NAMALWA (cell line): ENCODE measurements at regions not wholly inside any gene's neighbourhood (a gene's known extent, or its start where the extent isn't known, plus 50 kb on each side); places are given as distances from the start of the nearest gene placed in this dataset.

Experiments used
- DNase-seq: peaks from one replicate; pipeline ENCODE4 v3.0.0-alpha.2; 2015; ENCODE audit warnings: low spot score

DNA sequence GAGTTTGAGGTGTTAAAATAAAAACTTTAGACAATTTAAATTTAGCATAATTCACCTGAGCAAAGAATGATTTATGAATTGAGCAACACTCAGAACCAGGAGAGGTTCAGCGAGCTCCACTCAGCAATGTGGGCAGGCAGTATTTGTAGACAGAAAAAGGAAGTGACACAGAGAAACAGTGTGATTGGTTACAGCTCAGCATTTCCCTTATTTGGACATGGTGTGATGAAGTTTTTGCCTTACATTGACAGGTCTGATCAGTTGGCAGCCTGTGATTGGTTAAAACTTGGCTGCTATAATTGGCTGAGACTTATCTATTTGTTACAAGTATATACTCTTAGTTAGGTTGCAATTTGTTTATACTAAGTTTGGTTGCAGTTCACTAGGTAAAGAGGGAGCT, 621.2 kb upstream of the PRMT6 start:
- peak; percentile 52 for DNase-seq

GRCh38 chr1:106439475-106439874, 617.0 kb upstream of the PRMT6 start:
- DNase-seq = no peak

GRCh38 chr1:106447466-106447865, 609.0 kb upstream of the PRMT6 start:
- DNase-seq = no peak

- no peak for DNase-seq
Measured at GRCh38 chr1:106456832-106457231, 599.6 kb upstream of the PRMT6 start.

- DNase-seq = no peak
Measured at GRCh38 chr1:106457368-106457767, 599.1 kb upstream of the PRMT6 start.

GRCh38 chr1:106458866-106459265, 597.6 kb upstream of the PRMT6 start:
- DNase-seq = no peak

DNA sequence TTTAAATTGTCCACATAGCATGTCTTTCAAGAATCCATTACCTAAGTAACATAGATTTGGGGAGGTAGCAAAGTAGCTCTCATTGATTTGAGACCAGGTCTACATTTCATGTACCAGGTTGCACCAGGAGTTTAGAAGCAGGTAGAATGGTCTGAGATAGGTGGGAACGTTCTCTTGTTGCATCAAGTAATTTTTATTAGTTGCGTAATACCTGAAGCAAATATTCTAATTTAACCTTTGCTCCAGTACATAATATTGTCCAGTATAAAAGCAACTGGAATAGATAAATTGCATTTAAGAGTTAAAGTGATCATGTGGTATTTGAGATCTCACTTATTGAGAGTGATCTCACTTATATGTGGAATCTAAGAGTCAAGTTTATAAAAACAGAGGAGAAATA, 597.1 kb upstream of the PRMT6 start:
- no peak for DNase-seq

- DNase-seq = no peak
Measured at GRCh38 chr1:106465666-106466065, 590.8 kb upstream of the PRMT6 start.

DNA sequence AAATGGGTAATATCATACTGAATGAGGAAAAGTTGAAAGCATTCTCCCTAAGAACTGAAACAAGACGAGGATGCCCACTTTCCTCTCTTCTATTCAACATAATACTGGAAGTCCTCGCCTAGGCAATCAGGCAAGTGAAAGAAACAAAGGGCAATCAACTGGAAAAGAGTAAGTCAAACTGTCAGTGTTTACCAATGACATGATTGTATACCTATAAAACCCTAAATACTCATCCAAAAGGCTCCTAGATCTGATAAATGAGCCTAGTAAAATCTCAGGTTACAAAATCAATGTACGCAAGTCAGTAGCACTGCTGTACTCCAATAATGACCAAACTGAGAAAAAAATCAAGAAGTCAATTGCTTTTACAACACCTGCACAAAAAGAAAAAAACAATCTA, 575.8 kb upstream of the PRMT6 start:
- DNase-seq = no peak

DNA sequence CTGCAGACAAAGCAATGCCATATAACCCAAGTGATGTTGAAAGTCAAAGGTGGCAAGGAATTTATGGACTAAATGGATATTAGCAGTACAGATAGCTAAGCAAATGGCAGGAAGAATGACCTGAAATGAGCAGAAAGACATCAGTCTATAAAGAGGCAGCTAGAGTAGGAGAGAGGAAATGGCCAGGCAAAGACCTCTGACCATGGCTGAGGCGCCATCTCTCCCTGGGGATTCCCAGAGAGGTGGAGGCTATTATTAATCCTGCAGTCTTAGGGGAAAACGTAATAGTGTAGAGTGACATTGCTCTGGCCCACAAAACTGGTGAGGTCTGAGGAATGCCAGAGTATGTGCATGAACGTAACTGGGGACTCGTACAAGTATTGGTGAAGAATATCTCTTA, 563.6 kb upstream of the PRMT6 start:
- no peak for DNase-seq

DNA sequence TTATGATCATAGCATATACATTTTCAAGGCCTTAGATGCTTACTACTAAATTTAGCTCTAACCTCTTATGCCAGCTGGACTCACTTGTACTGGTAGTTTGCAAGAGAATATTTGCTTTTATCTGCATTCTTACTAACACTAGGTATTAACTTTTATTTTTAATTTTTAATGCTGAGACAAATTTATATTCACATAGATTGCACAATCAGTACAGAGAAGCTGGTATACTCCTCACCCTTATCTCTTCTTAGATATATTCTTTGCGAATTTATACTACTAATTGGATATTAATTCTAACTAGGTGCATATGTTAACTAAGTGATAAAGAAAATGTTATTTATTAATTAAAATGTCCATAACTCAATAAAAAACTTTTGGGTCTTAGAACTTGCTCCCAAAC, 561.8 kb upstream of the PRMT6 start:
- no peak for DNase-seq

DNA sequence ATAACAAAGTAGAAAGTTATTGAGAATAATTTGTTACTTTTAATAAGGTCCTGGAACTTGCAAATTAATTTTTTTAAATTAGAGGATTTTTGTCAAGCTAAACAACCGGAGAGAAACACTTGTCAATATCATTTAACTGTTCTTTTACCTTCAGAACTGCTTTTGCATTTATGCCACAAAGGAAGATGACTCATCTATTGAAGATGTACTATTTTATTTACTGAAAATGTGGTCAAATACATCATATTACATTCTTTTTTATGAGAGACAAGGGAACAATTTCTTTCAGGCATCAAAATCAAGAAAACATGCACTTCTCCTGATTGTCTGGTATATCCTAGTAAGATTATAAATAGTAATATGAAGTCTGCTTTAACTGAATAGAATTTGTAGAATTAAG, 558.2 kb upstream of the PRMT6 start:
- DNase-seq = no peak

DNA sequence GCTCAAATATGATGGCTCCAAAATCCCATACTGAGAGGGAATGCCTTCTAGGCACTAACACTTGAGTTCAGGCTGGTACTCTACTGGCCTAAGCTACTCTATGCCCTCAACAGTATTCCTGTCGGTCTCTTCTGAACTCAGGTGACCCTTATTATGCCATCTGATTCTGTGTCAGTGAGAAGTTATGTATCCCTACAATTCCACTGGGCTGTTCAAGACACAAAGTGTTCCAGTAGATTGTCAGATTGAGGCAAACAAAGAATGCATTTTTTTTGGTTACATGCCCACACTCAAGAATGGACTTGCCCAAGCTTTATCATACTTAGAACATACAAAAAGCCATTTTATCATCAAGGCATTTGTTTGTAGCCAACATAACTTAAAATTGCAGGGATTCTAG, 553.8 kb upstream of the PRMT6 start:
- no peak for DNase-seq

DNA sequence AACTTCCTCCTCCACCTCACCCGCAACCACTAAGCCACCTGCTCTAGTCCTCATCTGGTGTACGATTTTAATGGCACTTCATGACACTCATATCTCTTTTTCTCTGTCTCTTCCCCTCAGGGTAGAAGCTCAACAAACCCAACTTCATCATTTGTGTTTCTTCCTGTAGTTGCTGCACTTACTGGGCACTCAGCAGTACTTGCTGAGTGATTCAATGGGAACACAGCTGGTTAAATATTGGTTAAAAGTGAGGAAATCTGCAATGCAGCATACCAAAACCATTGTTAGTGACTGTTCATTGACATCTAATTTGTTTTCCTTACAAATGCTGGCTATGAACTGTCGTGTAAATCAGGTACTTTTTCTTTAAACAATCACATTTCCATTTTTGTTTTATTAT, 541.1 kb upstream of the PRMT6 start:
- no peak for DNase-seq

DNA sequence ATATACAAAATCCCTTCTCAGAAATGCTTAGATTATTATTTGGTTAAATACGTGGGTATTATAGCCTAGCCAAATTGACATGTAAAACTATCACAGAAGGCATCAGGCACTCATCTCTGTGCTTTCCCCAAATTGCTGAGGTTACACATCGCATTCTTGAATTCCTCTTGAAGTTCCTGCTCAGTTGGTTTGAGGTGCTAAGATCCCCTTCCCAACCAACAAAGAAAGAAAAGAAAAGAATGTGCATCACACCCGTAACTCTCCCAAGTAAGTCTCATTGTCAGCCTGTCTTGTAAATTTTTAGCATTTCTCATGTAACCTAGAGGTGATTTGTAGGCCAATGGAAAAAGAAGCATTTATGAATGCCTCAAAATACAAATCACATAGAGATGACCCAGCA, 539.2 kb upstream of the PRMT6 start:
- DNase-seq = no peak

- no peak for DNase-seq
Measured at GRCh38 chr1:106523497-106523896, 533.0 kb upstream of the PRMT6 start.

GRCh38 chr1:106524631-106525030, 531.8 kb upstream of the PRMT6 start:
- DNase-seq = no peak

DNA sequence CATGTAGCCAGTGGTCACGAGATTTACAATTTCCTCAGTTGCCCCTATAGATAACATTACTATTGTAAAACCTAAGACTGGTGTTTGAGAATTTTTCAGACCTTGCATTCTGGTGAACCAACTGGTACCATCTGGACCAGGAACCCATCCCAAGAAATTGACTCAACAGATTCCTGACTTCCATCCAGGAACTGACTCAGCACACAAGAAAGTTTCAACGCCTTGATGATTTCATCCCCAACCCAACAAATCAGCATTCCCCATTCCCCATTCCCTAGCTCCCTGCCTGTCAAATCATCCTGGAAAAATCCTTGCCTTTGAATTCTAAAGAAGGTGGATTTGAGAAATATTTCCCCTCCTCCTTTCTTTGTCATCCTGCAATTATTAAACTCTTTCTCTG, 529.8 kb upstream of the PRMT6 start:
- DNase-seq = no peak

DNA sequence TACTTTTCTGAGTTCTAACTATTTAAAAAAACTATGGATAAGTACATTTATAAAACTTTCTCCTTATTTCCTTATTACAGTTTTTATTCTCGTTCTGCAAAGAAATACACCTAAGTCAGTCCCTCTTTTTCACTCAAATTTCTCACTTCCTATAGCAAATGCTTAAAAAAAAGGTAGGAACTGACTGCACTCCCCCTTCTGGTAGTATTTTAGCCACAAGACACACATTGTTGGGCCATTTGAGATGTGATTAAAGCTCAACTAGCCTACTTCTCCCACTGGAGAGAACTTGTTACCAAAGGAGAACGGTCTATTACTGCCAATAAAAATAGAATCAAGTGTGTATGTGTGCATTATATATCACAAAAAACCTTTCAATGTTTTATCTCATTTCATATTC, 521.9 kb upstream of the PRMT6 start:
- DNase-seq = peak; percentile 17

DNA sequence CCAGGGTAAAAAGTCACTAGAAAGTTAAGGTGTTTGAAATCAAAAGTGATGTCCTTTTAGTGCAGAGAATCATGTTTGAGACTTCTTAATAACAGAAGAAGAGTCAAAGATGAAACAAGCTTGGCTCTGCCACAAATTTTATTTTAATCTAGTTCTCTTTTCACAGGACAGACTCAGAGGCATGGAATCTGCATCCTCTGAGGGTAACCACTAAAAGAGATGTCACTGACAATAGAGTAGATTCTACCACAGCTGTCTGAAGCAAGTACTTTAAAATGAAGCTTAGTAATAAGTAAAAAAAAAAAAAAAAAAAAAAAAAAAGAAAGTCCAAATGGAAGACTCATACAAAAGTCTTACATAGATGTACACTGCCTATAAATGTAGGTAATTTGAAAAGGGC, 519.7 kb upstream of the PRMT6 start:
- no peak for DNase-seq

- DNase-seq = no peak
Measured at GRCh38 chr1:106548726-106549125, 507.7 kb upstream of the PRMT6 start.

DNA sequence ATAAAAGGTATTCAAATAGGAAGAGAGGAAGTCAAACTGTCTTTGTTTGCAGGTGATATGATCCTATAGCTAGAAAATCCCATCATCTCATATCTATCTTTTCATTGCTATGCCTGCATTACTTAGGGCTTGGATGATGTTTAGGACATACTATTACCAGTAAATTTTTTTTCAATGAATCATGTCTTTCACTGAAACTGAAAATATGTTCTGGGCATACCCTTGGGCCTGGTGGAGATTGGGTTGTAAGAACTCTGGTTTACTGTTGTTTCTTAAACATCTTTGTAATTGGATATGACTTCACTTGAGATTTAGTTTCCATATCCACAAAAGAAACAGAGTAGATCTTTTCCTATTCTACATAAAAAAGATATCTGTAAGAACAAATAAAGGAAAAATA, 502.2 kb upstream of the PRMT6 start:
- DNase-seq = no peak

- no peak for DNase-seq
Measured at GRCh38 chr1:106555571-106555970, 500.9 kb upstream of the PRMT6 start.

- DNase-seq = no peak
Measured at GRCh38 chr1:106564192-106564591, 492.3 kb upstream of the PRMT6 start.

DNA sequence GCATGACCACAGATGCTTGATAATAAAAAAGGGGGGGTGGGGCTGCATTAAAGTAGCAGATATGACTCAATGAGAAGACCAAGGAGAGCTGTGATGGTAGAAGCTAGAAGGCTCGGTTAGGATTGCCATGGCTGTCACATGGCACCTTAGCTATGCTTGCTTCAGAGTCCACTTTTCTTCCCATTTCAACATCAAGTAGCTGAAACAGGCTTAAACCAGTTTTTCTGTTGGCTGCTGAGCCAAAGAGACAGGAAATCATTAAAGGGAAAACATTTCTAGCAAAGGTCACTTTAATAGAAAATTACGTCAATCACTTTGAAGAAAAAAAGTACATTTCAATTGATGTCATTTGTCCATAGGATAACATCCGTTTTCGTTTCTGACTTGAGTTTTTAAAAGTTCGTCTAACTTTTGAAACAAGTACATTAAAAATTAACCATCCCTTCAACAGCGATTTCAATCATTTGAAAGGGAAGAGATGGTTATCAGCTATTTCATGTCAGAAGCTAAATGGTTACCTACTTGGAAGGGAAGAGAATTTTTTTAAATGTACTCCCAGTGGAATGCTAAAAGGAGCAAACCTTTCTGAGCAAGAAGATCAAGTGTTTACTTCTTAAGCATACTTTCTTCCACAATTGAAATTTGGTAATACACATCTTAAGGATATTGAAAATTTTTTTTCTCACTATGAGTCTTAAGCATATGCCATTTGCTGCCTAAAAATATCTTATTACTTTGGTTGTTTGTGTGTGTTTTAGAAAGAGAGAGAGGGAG, 488.1 kb upstream of the PRMT6 start:
- no peak for DNase-seq
